Osteoblast (primary cell): ENCODE measurements at regions not wholly inside any gene's neighbourhood (a gene's known extent, or its start where the extent isn't known, plus 50 kb on each side); places are given as distances from the start of the nearest gene placed in this dataset.
"Not testable (repeated sequence)": the region's sequence is repeated elsewhere in the genome, so short reads cannot be mapped to it uniquely, and the experiment has no call there.

Experiments used
- DNase-seq: peaks from one replicate; pipeline ENCODE4 v3.0.0; 2011; ENCODE audit warnings: low spot score, mixed read lengths; ENCODE audit not compliant: insufficient read length; ENCODE audit errors: missing footprints
- H2AFZ ChIP-seq: 2 replicates; pipeline ENCODE4 v1.6.0; 2011; ENCODE audit warnings: mild to moderate bottlenecking, low read length
- H3K27ac ChIP-seq: 2 replicates; pipeline ENCODE4 v1.5.1; 2011; ENCODE audit warnings: mild to moderate bottlenecking, low read depth, low read length, moderate library complexity
- H3K27me3 ChIP-seq: 2 replicates; pipeline ENCODE4 v1.6.0; 2012; ENCODE audit warnings: mild to moderate bottlenecking, control low read depth, inconsistent platforms, low read length, moderate library complexity; ENCODE audit not compliant: insufficient read depth
- H3K36me3 ChIP-seq: 2 replicates; pipeline ENCODE4 v1.5.1; 2011; ENCODE audit warnings: mild to moderate bottlenecking, low read length, control low read depth, moderate library complexity; ENCODE audit not compliant: insufficient read depth
- H3K4me1 ChIP-seq: 2 replicates; pipeline ENCODE4 v1.5.1; 2011; ENCODE audit warnings: mild to moderate bottlenecking, low read length, control low read depth, moderate library complexity; ENCODE audit not compliant: insufficient read depth
- H3K4me2 ChIP-seq: 2 replicates; pipeline ENCODE4 v1.6.0; 2011; ENCODE audit warnings: mild to moderate bottlenecking, low read length; ENCODE audit not compliant: insufficient read depth
- H3K4me3 ChIP-seq: fragments of 200-600 bp; sonication (generic); 3 replicates; pipeline ENCODE4 v1.5.1; 2012; ENCODE audit warnings: mild to moderate bottlenecking, low read length, inconsistent platforms; ENCODE audit not compliant: insufficient read depth
- H3K79me2 ChIP-seq: 2 replicates; pipeline ENCODE4 v1.6.0; 2012; ENCODE audit warnings: mild to moderate bottlenecking, low read length, control low read depth, inconsistent platforms; ENCODE audit not compliant: insufficient read depth
- H3K9me3 ChIP-seq: 2 replicates; pipeline ENCODE4 v1.5.1; 2011; ENCODE audit warnings: low read depth, low read length, control low read depth
- H4K20me1 ChIP-seq: 2 replicates; pipeline ENCODE4 v1.6.0; 2012; ENCODE audit warnings: mild to moderate bottlenecking, low read length, control low read depth; ENCODE audit not compliant: insufficient read depth
- TF ChIP-seq, protein P1 (sequence below): IDR thresholded peaks from 2 replicates; pipeline ENCODE4 v1.5.1; 2011; ENCODE audit warnings: mild to moderate bottlenecking, low read depth, low read length, moderate library complexity; ENCODE audit errors: extremely low read depth

DNA sequence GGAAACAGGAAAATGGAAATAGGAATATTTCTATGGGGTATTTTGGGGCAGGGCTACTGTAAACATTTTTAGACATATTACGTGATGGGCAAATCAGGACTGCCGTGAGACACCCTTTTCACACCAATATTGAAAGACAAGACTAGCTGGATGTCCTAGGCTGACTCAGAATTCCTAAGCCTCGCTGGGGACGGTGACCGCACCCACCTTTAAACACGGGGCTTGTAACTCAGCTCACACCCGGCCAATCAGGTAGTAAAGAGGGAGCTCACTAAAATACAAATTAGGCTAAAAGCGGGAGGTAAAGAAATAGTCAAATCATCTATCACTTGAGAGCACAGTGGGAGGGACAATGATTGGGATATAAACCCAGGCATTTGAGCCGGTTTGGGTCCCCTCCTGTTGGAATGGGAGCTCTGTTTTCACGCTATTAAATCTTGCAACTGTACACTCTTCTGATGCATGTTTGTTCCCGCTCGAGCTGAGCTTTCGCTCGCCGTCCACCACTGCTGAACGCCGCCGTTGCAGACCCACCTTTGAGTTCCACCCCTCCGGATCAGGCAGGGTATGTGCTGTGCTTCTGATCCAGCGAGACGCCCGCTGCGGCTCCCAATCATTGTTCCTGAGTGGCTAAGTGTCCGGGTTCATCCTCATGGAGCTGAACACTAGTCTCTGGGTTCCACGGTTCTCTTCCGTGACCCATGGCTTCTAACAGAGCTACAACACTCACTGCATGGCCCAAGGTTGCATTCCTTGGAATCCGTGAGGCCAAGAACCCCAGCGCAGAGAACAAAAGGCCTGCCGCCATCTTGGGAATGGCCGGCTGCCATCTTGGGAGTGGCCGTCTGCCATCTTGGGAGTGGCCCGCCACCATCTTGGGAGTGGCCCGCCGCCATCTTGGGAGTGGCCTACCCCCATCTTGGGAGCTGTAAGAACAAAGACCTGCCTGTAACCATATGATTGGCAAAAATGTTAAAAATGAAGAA is 152.6 kb downstream of the CRLF2 start:
- Histone ChIP-seq H3K4me2 (no peak overlapping the region), H3K27me3 (no peaks in the 10 kb centered on the region), H3K36me3 (no peaks in the 10 kb centered on the region), H3K79me2 (no peaks in the 10 kb centered on the region), H3K4me3 (no peak overlapping the region), H4K20me1 (no peaks in the 10 kb centered on the region), H3K9me3 (peaks cover 5% of the 10 kb centered on the region), H3K4me1 (no peaks in the 10 kb centered on the region), H2AFZ (no peak overlapping the region), H3K27ac (no peak overlapping the region)
- no peak for DNase-seq
- TF ChIP-seq, protein P1, sequence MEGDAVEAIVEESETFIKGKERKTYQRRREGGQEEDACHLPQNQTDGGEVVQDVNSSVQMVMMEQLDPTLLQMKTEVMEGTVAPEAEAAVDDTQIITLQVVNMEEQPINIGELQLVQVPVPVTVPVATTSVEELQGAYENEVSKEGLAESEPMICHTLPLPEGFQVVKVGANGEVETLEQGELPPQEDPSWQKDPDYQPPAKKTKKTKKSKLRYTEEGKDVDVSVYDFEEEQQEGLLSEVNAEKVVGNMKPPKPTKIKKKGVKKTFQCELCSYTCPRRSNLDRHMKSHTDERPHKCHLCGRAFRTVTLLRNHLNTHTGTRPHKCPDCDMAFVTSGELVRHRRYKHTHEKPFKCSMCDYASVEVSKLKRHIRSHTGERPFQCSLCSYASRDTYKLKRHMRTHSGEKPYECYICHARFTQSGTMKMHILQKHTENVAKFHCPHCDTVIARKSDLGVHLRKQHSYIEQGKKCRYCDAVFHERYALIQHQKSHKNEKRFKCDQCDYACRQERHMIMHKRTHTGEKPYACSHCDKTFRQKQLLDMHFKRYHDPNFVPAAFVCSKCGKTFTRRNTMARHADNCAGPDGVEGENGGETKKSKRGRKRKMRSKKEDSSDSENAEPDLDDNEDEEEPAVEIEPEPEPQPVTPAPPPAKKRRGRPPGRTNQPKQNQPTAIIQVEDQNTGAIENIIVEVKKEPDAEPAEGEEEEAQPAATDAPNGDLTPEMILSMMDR: no peak

DNA sequence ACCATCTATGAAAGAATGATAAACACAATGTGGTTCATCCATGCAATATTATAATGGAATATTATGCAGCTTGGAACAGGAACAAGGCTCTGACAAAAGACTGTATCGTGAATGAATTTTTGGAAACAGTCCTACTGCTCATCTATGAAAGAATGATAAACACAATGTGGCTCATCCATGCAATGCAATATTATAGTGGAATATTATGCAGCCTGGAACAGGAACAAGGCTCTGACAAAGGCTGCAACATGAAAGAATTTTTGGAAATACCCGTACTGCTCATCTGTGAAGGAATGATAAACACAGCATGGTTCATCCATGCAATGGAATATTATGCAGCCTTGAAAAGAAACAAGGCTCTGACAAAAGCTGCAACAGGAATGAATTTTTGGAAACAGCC is 158.8 kb downstream of the CRLF2 start:
- H3K4me3 ChIP-seq, H3K36me3 ChIP-seq, H3K4me2 ChIP-seq, H3K4me1 ChIP-seq, H3K27me3 ChIP-seq, H3K79me2 ChIP-seq, H2AFZ ChIP-seq, H3K9me3 ChIP-seq, DNase-seq, H3K27ac ChIP-seq, H4K20me1 ChIP-seq: not testable (repeated sequence)

DNA sequence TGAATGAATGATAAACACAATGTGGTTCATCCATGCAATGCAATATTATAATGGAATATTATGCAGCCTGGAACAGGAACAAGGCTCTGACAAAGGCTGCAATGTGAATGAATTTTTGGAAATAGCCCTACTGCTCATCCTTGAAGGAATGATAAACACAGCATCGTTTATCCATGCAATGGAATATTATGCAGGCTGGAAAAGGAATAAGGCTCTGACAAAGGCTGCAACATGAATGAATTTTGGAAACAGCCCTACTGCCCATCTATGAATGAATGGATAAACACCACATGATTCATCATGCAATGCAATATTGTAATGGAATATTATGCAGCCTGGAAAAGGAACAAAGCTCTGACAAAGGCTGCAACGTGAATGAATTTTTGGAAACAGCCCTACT is 159.4 kb downstream of the CRLF2 start:
- H2AFZ ChIP-seq: no peak overlapping the region
- H3K27me3 ChIP-seq: no peaks in the 10 kb centered on the region
- TF ChIP-seq, protein P1: no peak
- no peak overlapping the region for H3K4me2 ChIP-seq
- H3K27ac ChIP-seq: no peak overlapping the region
- H4K20me1 ChIP-seq: no peaks in the 10 kb centered on the region
- peaks cover 8% of the 10 kb centered on the region for H3K9me3 ChIP-seq
- no peaks in the 10 kb centered on the region for H3K79me2 ChIP-seq
- DNase-seq: no peak
- H3K4me3 ChIP-seq: no peak overlapping the region
- no peaks in the 10 kb centered on the region for H3K4me1 ChIP-seq
- no peaks in the 10 kb centered on the region for H3K36me3 ChIP-seq

GRCh38 chrX:1052021-1052420 is 160.4 kb downstream of the CRLF2 start:
- TF ChIP-seq, protein P1: no peak
- no peaks in the 10 kb centered on the region for H3K27me3 ChIP-seq
- no peak overlapping the region for H2AFZ ChIP-seq
- no peaks in the 10 kb centered on the region for H3K79me2 ChIP-seq
- H3K9me3 ChIP-seq: peaks cover 8% of the 10 kb centered on the region
- H3K36me3 ChIP-seq: no peaks in the 10 kb centered on the region
- no peak for DNase-seq
- H4K20me1 ChIP-seq: no peaks in the 10 kb centered on the region
- no peak overlapping the region for H3K4me2 ChIP-seq
- H3K27ac ChIP-seq: no peak overlapping the region
- H3K4me3 ChIP-seq: no peak overlapping the region
- no peaks in the 10 kb centered on the region for H3K4me1 ChIP-seq
